Effector CD4-positive, alpha-beta T cell (primary cell): ENCODE measurements at regions not wholly inside any gene's neighbourhood (a gene's known extent, or its start where the extent isn't known, plus 50 kb on each side); places are given as distances from the start of the nearest gene placed in this dataset.

Experiments used
- DNase-seq: peaks from one replicate; pipeline ENCODE4 v3.0.0-alpha.2; 2020

- DNase-seq: no peak
Observed at GRCh38 chr2:220241423-220241822, 614.0 kb downstream of the SLC4A3 start.

- DNase-seq: no peak
Observed at GRCh38 chr2:220243571-220243970, 616.1 kb downstream of the SLC4A3 start.

- no peak for DNase-seq
Observed at GRCh38 chr2:220246386-220246785, 619.0 kb downstream of the SLC4A3 start.

- no peak for DNase-seq
Observed at GRCh38 chr2:220247588-220248350, 620.3 kb downstream of the SLC4A3 start.

GRCh38 chr2:220259662-220260061 lies 632.2 kb downstream of the SLC4A3 start:
- DNase-seq: no peak

GRCh38 chr2:220263300-220263699 lies 635.9 kb downstream of the SLC4A3 start:
- DNase-seq: no peak

GRCh38 chr2:220269367-220269766 lies 641.9 kb downstream of the SLC4A3 start:
- no peak for DNase-seq

GRCh38 chr2:220270481-220271070 lies 643.1 kb downstream of the SLC4A3 start:
- DNase-seq: no peak

GRCh38 chr2:220272656-220273055 lies 645.2 kb downstream of the SLC4A3 start:
- no peak for DNase-seq

GRCh38 chr2:220273082-220273481 lies 645.7 kb downstream of the SLC4A3 start:
- DNase-seq: no peak

- DNase-seq: no peak
Observed at GRCh38 chr2:220275454-220275853, 648.0 kb downstream of the SLC4A3 start.

- no peak for DNase-seq
Observed at GRCh38 chr2:220276741-220277444, 649.5 kb downstream of the SLC4A3 start.

GRCh38 chr2:220277445-220277975 lies 650.1 kb downstream of the SLC4A3 start:
- no peak for DNase-seq

GRCh38 chr2:220278022-220278421 lies 650.6 kb downstream of the SLC4A3 start:
- no peak for DNase-seq

GRCh38 chr2:220279372-220279771 lies 651.9 kb downstream of the SLC4A3 start:
- no peak for DNase-seq

GRCh38 chr2:220279840-220280239 lies 652.4 kb downstream of the SLC4A3 start:
- DNase-seq: no peak

GRCh38 chr2:220280736-220281135 lies 653.3 kb downstream of the SLC4A3 start:
- DNase-seq: no peak

GRCh38 chr2:220281771-220282170 lies 654.3 kb downstream of the SLC4A3 start:
- DNase-seq: no peak

GRCh38 chr2:220282236-220282635 lies 654.8 kb downstream of the SLC4A3 start:
- DNase-seq: no peak

GRCh38 chr2:220293966-220294365 lies 666.5 kb downstream of the SLC4A3 start:
- DNase-seq: no peak

- DNase-seq: no peak
Observed at GRCh38 chr2:220296174-220296573, 668.7 kb downstream of the SLC4A3 start.

- DNase-seq: no peak
Observed at GRCh38 chr2:220297093-220297492, 669.7 kb downstream of the SLC4A3 start.

GRCh38 chr2:220300806-220301205 lies 673.4 kb downstream of the SLC4A3 start:
- no peak for DNase-seq

- no peak for DNase-seq
Observed at GRCh38 chr2:220302756-220303155, 675.3 kb downstream of the SLC4A3 start.
